ENCODE measurements at regions not wholly inside any gene's neighbourhood (a gene's known extent, or its start where the extent isn't known, plus 50 kb on each side); places are given as distances from the start of the nearest gene placed in this dataset.

GRCh38 chr2:7289697-7290096 is 372.5 kb downstream of the RNF144A start:
- no peak for DNase-seq (ENCODE audit: low read depth in 3 of 3)

- no peak for DNase-seq (ENCODE audit: low read depth in 3 of 3)
These were observed 375.0 kb downstream of the RNF144A start for GRCh38 chr2:7292154-7292691.

- DNase-seq (ENCODE audit: low read depth in 3 of 3) = no peak
These were observed 392.4 kb downstream of the RNF144A start for GRCh38 chr2:7309582-7309981.

GRCh38 chr2:7324706-7325105 is 407.5 kb downstream of the RNF144A start:
- DNase-seq (ENCODE audit: low read depth in 3 of 3) = no peak

- no peak for DNase-seq (ENCODE audit: low read depth in 3 of 3)
These were observed 408.0 kb downstream of the RNF144A start for GRCh38 chr2:7325186-7325585.

GRCh38 chr2:7329465-7329864 is 412.3 kb downstream of the RNF144A start:
- DNase-seq (ENCODE audit: low read depth in 3 of 3) = no peak

GRCh38 chr2:7333189-7333765 is 416.1 kb downstream of the RNF144A start:
- no peak for DNase-seq (ENCODE audit: low read depth in 3 of 3)

- no peak for DNase-seq (ENCODE audit: low read depth in 3 of 3)
These were observed 416.8 kb downstream of the RNF144A start for GRCh38 chr2:7333960-7334493.

- DNase-seq (ENCODE audit: low read depth in 3 of 3) = no peak
These were observed 421.7 kb downstream of the RNF144A start for GRCh38 chr2:7338961-7339360.

GRCh38 chr2:7346336-7346735 is 429.1 kb downstream of the RNF144A start:
- no peak for DNase-seq (ENCODE audit: low read depth in 3 of 3)

- no peak for DNase-seq (ENCODE audit: low read depth in 3 of 3)
These were observed 431.5 kb downstream of the RNF144A start for GRCh38 chr2:7348761-7349160.

- no peak for DNase-seq (ENCODE audit: low read depth in 3 of 3)
These were observed 435.0 kb downstream of the RNF144A start for GRCh38 chr2:7352191-7352590.

GRCh38 chr2:7353571-7353970 is 436.4 kb downstream of the RNF144A start:
- DNase-seq (ENCODE audit: low read depth in 3 of 3) = no peak

GRCh38 chr2:7355781-7356180 is 438.6 kb downstream of the RNF144A start:
- no peak for DNase-seq (ENCODE audit: low read depth in 3 of 3)

- DNase-seq (ENCODE audit: low read depth in 3 of 3) = no peak
These were observed 439.8 kb downstream of the RNF144A start for GRCh38 chr2:7356909-7357584.

GRCh38 chr2:7357993-7358392 is 440.8 kb downstream of the RNF144A start:
- DNase-seq (ENCODE audit: low read depth in 3 of 3) = no peak

GRCh38 chr2:7358865-7359447 is 441.7 kb downstream of the RNF144A start:
- DNase-seq (ENCODE audit: low read depth in 3 of 3) = no peak

GRCh38 chr2:7363906-7364305 is 446.7 kb downstream of the RNF144A start:
- DNase-seq (ENCODE audit: low read depth in 3 of 3) = no peak

GRCh38 chr2:7368211-7368610 is 451.0 kb downstream of the RNF144A start:
- DNase-seq (ENCODE audit: low read depth in 3 of 3) = no peak

- no peak for DNase-seq (ENCODE audit: low read depth in 3 of 3)
These were observed 455.9 kb downstream of the RNF144A start for GRCh38 chr2:7373156-7373555.

GRCh38 chr2:7375901-7376300 is 458.7 kb downstream of the RNF144A start:
- no peak for DNase-seq (ENCODE audit: low read depth in 3 of 3)

GRCh38 chr2:7377916-7378569 is 460.8 kb downstream of the RNF144A start:
- DNase-seq (ENCODE audit: low read depth in 3 of 3) = no peak
